Gastrocnemius medialis (tissue), 4 donors: ENCODE measurements at regions not wholly inside any gene's neighbourhood (a gene's known extent, or its start where the extent isn't known, plus 50 kb on each side); places are given as distances from the start of the nearest gene placed in this dataset.

ENCODE experiments used
- CTCF ChIP-seq, 5 experiments: fragments of 450-650 bp in 3 of 5; fragments of 200-600 bp in 2 of 5; sonication (generic) in 2 of 5; IDR thresholded peaks in 4 of 5; conservative IDR thresholded peaks in 1 of 5; 1 replicate in 4 of 5; 2 replicates in 1 of 5; pipeline ENCODE4 v1.5.1; 2016 to 2019; ENCODE audit warnings: antibody characterized with exemption in 5 of 5, mild to moderate bottlenecking in 3 of 5, moderate library complexity in 3 of 5
- POLR2A ChIP-seq, 2 donors: fragments of 450-650 bp; IDR thresholded peaks; one replicate each; pipeline ENCODE4 v1.6.1; 2017; ENCODE audit warnings: antibody characterized with exemption in 2 of 2, mild to moderate bottlenecking in 2 of 2, moderate library complexity in 2 of 2

- no peak for TF ChIP-seq POLR2A (IDR thresholded peaks at IDR 0.05)
- no peak for TF ChIP-seq CTCF (IDR thresholded peaks at IDR 0.05 in 4 of 5, conservative IDR thresholded peaks at IDR 0.05 in 1 of 5)
Observed at GRCh38 chr13:40070357-40070756, 414.9 kb downstream of the COG6 start.
